ENCODE measurements at regions not wholly inside any gene's neighbourhood (a gene's known extent, or its start where the extent isn't known, plus 50 kb on each side); places are given as distances from the start of the nearest gene placed in this dataset.
"Not testable (repeated sequence)": the region's sequence is repeated elsewhere in the genome, so short reads cannot be mapped to it uniquely, and the experiment has no call there.

DNA sequence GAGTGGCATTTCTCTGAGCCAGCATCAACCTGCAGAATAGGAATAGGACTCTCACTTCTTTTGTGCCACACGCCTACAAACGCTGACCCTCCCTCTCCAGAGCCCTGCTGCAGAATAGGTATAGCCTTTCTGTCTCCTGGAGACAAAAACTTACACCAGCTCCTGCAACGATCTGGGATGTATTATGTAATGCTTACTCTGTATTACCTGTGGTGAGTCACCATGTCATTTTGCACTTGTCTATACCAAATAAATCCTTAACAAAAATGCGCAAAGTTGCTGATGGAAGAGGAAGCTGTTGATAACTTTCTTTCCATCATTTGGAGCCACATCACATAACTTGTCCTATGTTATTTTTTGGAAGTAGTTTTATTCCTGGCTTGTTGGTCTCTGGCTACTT lies 155.8 kb upstream of the FNDC3A start (continued):
- TF ChIP-seq MGA (IDR thresholded peaks at IDR 0.05) (no peak), CBX3 (IDR thresholded peaks at IDR 0.05; ENCODE audit: borderline replicate concordance in 1 of 2, low read length in 2 of 2) (no peak), TGIF2 (CRISPR knock-in tag; IDR thresholded peaks at IDR 0.05) (no peak), ZNF584 (CRISPR knock-in tag; IDR thresholded peaks at IDR 0.05; ENCODE audit: low read depth) (no peak)
- TF ChIP-seq, protein P1, sequence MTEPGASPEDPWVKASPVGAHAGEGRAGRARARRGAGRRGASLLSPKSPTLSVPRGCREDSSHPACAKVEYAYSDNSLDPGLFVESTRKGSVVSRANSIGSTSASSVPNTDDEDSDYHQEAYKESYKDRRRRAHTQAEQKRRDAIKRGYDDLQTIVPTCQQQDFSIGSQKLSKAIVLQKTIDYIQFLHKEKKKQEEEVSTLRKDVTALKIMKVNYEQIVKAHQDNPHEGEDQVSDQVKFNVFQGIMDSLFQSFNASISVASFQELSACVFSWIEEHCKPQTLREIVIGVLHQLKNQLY (CRISPR knock-in tag; conservative IDR thresholded peaks at IDR 0.05), result no peak
- TF ChIP-seq, protein P2, sequence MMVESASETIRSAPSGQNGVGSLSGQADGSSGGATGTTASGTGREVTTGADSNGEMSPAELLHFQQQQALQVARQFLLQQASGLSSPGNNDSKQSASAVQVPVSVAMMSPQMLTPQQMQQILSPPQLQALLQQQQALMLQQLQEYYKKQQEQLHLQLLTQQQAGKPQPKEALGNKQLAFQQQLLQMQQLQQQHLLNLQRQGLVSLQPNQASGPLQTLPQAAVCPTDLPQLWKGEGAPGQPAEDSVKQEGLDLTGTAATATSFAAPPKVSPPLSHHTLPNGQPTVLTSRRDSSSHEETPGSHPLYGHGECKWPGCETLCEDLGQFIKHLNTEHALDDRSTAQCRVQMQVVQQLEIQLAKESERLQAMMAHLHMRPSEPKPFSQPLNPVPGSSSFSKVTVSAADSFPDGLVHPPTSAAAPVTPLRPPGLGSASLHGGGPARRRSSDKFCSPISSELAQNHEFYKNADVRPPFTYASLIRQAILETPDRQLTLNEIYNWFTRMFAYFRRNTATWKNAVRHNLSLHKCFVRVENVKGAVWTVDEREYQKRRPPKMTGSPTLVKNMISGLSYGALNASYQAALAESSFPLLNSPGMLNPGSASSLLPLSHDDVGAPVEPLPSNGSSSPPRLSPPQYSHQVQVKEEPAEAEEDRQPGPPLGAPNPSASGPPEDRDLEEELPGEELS (CRISPR knock-in tag; IDR thresholded peaks at IDR 0.05; ENCODE audit: borderline replicate concordance), result no peak

- H3K4me2 ChIP-seq (ENCODE audit: insufficient read depth, low read length); H3K9ac ChIP-seq (ENCODE audit: insufficient read depth in 1 of 2, low read depth in 2 of 2, low read length in 2 of 2); intact Hi-C loops (cut with micrococcal nuclease); H3K4me1 ChIP-seq (replicated peaks in 1 of 2; ENCODE audit: control insufficient read depth in 2 of 2, insufficient read depth in 2 of 2, low read length in 2 of 2); H2AFZ ChIP-seq (ENCODE audit: low read depth, low read length); DNase-seq (ENCODE audit: extremely low read depth in 1 of 4, low spot score in 3 of 4); POLR2A ChIA-PET; H3K36me3 ChIP-seq (ENCODE audit: control insufficient read depth, insufficient read depth, low read length); BruUV-seq (replicated peaks); H3K27me3 ChIP-seq (ENCODE audit: control insufficient read depth in 2 of 2, insufficient read depth in 2 of 2, low read length in 2 of 2); H4K20me1 ChIP-seq (replicated peaks; ENCODE audit: control insufficient read depth, insufficient read depth, low read length); H3K9me1 ChIP-seq (ENCODE audit: control insufficient read depth, insufficient read depth, low read length); H3K9me3 ChIP-seq (replicated peaks; ENCODE audit: control insufficient read depth, insufficient read depth, low read depth, low read length); H3K79me2 ChIP-seq (ENCODE audit: control insufficient read depth, insufficient read depth, low read length); ATAC-seq; H3K4me3 ChIP-seq; CTCF ChIA-PET (ENCODE audit: low intra/inter-chr PET ratio); FAIRE-seq; H3K27ac ChIP-seq (ENCODE audit: extremely low read depth, low read depth, low read length); in situ Hi-C loops (cut with MboI): not testable (repeated sequence)
- 0% methylated on average over 6 of the region's 9 CpGs for WGBS (ENCODE audit: insufficient coverage, low coverage, missing lambda C conversion rate)
Observed at GRCh38 chr13:48823526-48823925, 152.2 kb upstream of the FNDC3A start.

Data from K562 (cell line).